NB4 (cell line): ENCODE measurements at regions not wholly inside any gene's neighbourhood (a gene's known extent, or its start where the extent isn't known, plus 50 kb on each side); places are given as distances from the start of the nearest gene placed in this dataset.

Source experiments
- MYC ChIP-seq: IDR thresholded peaks from 2 replicates; pipeline ENCODE4 v1.6.1; 2011; ENCODE audit warnings: low read depth, low read length
- POLR2A ChIP-seq: IDR thresholded peaks from 2 replicates; pipeline ENCODE4 v1.6.1; 2011; ENCODE audit warnings: mild to moderate bottlenecking; ENCODE audit not compliant: insufficient read length; ENCODE audit errors: extremely low read depth
- TF ChIP-seq, protein P1 (sequence below): IDR thresholded peaks from one replicate; pipeline ENCODE4 v1.5.1; 2012; ENCODE audit warnings: low read depth, low read length

DNA sequence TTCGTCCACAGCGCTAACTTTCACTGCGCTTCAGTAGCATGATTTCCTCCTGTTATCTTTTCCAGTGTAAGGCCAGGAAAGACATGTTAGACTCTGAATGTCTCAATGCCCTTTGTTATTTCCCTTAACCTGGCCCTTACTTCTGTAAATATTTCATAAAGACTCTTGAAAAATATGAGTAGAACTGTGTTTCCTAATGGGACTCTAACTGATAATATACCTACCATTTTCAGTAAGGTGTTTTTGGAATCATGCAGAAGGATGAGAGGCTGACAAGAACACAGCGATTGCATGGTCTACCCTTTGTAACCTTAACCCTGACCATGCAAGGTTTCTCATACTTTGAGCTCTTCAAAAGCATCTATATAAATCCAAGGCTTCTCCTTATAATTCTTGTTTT lies 550.1 kb downstream of the SLITRK6 start:
- TF ChIP-seq, protein P1, sequence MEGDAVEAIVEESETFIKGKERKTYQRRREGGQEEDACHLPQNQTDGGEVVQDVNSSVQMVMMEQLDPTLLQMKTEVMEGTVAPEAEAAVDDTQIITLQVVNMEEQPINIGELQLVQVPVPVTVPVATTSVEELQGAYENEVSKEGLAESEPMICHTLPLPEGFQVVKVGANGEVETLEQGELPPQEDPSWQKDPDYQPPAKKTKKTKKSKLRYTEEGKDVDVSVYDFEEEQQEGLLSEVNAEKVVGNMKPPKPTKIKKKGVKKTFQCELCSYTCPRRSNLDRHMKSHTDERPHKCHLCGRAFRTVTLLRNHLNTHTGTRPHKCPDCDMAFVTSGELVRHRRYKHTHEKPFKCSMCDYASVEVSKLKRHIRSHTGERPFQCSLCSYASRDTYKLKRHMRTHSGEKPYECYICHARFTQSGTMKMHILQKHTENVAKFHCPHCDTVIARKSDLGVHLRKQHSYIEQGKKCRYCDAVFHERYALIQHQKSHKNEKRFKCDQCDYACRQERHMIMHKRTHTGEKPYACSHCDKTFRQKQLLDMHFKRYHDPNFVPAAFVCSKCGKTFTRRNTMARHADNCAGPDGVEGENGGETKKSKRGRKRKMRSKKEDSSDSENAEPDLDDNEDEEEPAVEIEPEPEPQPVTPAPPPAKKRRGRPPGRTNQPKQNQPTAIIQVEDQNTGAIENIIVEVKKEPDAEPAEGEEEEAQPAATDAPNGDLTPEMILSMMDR: no peak
- TF ChIP-seq MYC (no peak), POLR2A (no peak)
